ENCODE measurements at regions not wholly inside any gene's neighbourhood (a gene's known extent, or its start where the extent isn't known, plus 50 kb on each side); places are given as distances from the start of the nearest gene placed in this dataset.
"Not testable (repeated sequence)": the region's sequence is repeated elsewhere in the genome, so short reads cannot be mapped to it uniquely, and the experiment has no call there.

GRCh38 chr22:46047841-46048595, 71.1 kb upstream of the WNT7B start:
- H3K4me3 ChIP-seq = no peak overlapping the region
- 70 to 82% (median 75%) methylated on average over 14 of the region's 14 CpGs for WGBS, 4 donors
- no peaks in the 10 kb centered on the region for H3K27me3 ChIP-seq
- intact Hi-C loops (cut with DNase I) = no loop called here
- H3K4me1 ChIP-seq (replicated peaks in 1 of 2) = peaks cover 20 to 50% of the 10 kb centered on the region in 2 donors
- no peak for TF ChIP-seq POLR2A (IDR thresholded peaks at IDR 0.05)
- no peak for TF ChIP-seq CTCF (IDR thresholded peaks at IDR 0.05)
- peak overlapping the region in 2 of 5 donors; percentile 34 to 62 for H3K27ac ChIP-seq
- H3K9me3 ChIP-seq (replicated peaks in 1 of 3) = no peaks in the 10 kb centered on the region
- peak in 4 of 7 donors; percentile 13 to 59 (median 22) for DNase-seq
- no peaks in the 10 kb centered on the region for H3K36me3 ChIP-seq (replicated peaks in 1 of 2)

- H3K9me3 ChIP-seq (replicated peaks in 1 of 3); H3K27ac ChIP-seq; H3K4me3 ChIP-seq; intact Hi-C loops (cut with DNase I); H3K36me3 ChIP-seq (replicated peaks in 1 of 2); H3K27me3 ChIP-seq: not testable (repeated sequence)
- 89 to 95% (median 91%) methylated on average over 7 of the region's 7 CpGs for WGBS, 4 donors
- peak in 4 of 7 donors; percentile 0 to 45 (median 9) for DNase-seq
- peaks cover 20 to 46% of the 10 kb centered on the region in 2 donors for H3K4me1 ChIP-seq (replicated peaks in 1 of 2)
Observed at GRCh38 chr22:46048661-46049060, 71.7 kb upstream of the WNT7B start.

- Histone ChIP-seq H3K27ac (peak overlapping the region in 2 of 5 donors; percentile 98 to 99), H3K4me3 (no peak overlapping the region), H3K9me3 (replicated peaks in 1 of 3) (no peaks in the 10 kb centered on the region), H3K27me3 (no peaks in the 10 kb centered on the region), H3K4me1 (replicated peaks in 1 of 2) (peaks cover 23 to 47% of the 10 kb centered on the region in 2 donors), H3K36me3 (replicated peaks in 1 of 2) (no peaks in the 10 kb centered on the region)
- TF ChIP-seq CTCF (IDR thresholded peaks at IDR 0.05) = no peak
- intact Hi-C loops (cut with DNase I) = no loop called here
- peak in 4 of 7 donors; percentile 5 to 48 (median 14) for DNase-seq
- 82 to 90% (median 89%) methylated on average over 12 to 14 of the region's 14 CpGs for WGBS, 4 donors
Observed at GRCh38 chr22:46049726-46050450, 72.9 kb upstream of the WNT7B start.

- no peaks in the 10 kb centered on the region for H3K27me3 ChIP-seq
- no peak overlapping the region for H3K4me3 ChIP-seq
- H3K9me3 ChIP-seq (replicated peaks in 1 of 3) = no peaks in the 10 kb centered on the region
- H3K27ac ChIP-seq = peak overlapping the region in 2 of 5 donors; percentile 98 to 99
- intact Hi-C loops (cut with DNase I) = no loop called here
- no peaks in the 10 kb centered on the region for H3K36me3 ChIP-seq (replicated peaks in 1 of 2)
- peak in 4 of 7 donors; percentile 0 to 45 (median 10) for DNase-seq
- TF ChIP-seq CTCF (IDR thresholded peaks at IDR 0.05) = no peak
- peaks cover 28 to 52% of the 10 kb centered on the region in 2 donors for H3K4me1 ChIP-seq (replicated peaks in 1 of 2)
- WGBS, 4 donors = 66 to 87% (median 80%) methylated on average over 6 to 7 of the region's 7 CpGs
Observed at GRCh38 chr22:46050451-46050845, 73.5 kb upstream of the WNT7B start.

Measured in adrenal gland (tissue), 9 donors.